ENCODE measurements at regions not wholly inside any gene's neighbourhood (a gene's known extent, or its start where the extent isn't known, plus 50 kb on each side); places are given as distances from the start of the nearest gene placed in this dataset.

DNA sequence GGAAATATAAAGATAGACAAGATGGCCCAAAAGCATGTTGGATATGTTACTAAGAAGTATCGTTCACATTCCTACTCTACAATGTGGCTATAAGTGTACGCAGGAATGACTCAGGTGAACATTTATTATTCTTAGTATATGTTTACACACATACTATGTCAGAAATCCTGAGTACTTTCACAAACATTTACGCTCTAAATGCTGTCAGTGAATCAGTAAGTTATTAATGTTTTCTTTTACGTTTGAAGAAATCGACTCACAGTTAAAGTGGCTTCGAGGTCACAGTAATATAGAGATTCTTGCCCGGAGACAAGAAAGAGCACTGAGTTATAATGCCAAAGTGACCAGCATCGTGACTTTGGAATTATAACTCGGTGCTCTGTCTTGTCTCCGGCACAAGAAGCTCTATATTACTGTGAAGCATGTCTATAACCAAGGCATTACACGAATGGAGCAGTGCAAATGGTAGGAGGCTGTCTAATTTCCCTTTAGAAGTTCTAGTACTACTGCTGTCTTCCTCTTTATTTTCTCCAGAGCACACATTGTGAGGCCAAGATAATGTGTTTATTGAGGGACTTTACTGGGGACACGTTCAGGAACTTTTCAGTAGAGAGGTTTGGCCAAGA lies 61.8 kb upstream of the P3H2 start:
- no peak for TF ChIP-seq POLR2A (IDR thresholded peaks at IDR 0.05)
- TF ChIP-seq, protein P1, sequence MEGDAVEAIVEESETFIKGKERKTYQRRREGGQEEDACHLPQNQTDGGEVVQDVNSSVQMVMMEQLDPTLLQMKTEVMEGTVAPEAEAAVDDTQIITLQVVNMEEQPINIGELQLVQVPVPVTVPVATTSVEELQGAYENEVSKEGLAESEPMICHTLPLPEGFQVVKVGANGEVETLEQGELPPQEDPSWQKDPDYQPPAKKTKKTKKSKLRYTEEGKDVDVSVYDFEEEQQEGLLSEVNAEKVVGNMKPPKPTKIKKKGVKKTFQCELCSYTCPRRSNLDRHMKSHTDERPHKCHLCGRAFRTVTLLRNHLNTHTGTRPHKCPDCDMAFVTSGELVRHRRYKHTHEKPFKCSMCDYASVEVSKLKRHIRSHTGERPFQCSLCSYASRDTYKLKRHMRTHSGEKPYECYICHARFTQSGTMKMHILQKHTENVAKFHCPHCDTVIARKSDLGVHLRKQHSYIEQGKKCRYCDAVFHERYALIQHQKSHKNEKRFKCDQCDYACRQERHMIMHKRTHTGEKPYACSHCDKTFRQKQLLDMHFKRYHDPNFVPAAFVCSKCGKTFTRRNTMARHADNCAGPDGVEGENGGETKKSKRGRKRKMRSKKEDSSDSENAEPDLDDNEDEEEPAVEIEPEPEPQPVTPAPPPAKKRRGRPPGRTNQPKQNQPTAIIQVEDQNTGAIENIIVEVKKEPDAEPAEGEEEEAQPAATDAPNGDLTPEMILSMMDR (IDR thresholded peaks at IDR 0.05): no peak
